ENCODE measurements at regions not wholly inside any gene's neighbourhood (a gene's known extent, or its start where the extent isn't known, plus 50 kb on each side); places are given as distances from the start of the nearest gene placed in this dataset.
"Not testable (repeated sequence)": the region's sequence is repeated elsewhere in the genome, so short reads cannot be mapped to it uniquely, and the experiment has no call there.

DNA sequence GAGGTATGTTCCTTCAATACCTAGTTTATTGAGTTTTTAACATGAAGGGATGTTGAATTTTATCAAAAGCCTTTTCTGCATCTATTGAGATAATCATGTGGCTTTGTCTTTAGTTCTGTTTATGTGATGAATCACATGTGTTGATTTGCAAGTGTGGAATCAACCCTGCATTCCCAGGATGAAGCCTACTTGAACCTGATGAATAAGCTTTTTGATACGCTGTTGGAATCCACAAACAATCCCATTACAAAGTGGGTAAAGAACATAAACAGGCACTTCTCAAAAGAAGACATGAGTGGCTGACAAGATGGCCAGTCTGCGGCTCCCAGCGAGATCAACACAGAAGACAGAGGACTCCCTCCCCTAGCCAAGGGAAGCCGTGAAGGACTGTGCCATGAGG, 156.0 kb downstream of the SPATA18 start:
- not testable (repeated sequence) for DNase-seq

DNA sequence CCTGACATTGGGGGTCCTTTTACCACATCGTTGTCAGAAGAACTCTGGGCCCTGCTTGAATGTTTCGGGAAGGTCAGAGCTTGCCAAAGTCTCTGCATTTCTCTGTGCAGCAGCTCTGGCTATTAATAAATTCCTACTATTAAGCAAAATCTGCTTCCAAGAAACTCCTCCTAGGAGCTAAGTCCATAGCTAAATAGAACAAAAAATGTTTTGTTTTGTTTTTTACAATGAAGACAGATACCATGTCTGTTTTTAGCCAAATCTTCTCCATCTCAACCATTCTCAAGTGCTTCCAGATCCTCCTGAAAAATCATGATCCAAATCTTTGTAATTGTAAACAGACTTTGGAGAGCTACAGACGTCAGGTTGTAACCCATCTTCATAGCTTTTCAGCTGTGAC, 161.6 kb downstream of the SPATA18 start:
- intact Hi-C loops (cut with DNase I): no loop called here
- ATAC-seq: no peak
- DNase-seq: no peak

More for the DNA sequence above, 156.0 kb downstream of the SPATA18 start:
- intact Hi-C loops (cut with DNase I); ATAC-seq: not testable (repeated sequence)

DNA sequence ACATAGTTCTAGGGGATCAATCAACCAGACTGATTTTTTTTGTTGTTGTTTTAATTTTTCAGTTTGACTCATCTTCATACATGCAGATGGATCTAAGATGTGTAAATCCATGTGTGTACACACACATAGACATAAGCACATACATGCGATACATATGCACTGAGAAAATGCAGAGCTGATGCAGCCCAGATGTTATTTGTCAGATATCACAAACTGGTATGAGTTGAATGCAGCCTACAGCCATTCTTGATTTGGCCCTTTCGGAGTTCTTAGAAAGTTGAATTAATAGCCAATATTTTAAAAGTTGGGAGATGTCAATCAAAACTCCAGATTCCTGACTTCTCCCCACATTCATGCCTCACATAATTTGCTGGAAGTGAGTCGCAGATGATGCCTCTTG, 180.4 kb downstream of the SPATA18 start:
- DNase-seq: no peak
- intact Hi-C loops (cut with DNase I): loop anchor here in 1 of 2 donors (10.0 kb wide), 1 partner anchor 753 kb away; no protein-coding TSS in a partner anchor
- ATAC-seq: no peak

DNA sequence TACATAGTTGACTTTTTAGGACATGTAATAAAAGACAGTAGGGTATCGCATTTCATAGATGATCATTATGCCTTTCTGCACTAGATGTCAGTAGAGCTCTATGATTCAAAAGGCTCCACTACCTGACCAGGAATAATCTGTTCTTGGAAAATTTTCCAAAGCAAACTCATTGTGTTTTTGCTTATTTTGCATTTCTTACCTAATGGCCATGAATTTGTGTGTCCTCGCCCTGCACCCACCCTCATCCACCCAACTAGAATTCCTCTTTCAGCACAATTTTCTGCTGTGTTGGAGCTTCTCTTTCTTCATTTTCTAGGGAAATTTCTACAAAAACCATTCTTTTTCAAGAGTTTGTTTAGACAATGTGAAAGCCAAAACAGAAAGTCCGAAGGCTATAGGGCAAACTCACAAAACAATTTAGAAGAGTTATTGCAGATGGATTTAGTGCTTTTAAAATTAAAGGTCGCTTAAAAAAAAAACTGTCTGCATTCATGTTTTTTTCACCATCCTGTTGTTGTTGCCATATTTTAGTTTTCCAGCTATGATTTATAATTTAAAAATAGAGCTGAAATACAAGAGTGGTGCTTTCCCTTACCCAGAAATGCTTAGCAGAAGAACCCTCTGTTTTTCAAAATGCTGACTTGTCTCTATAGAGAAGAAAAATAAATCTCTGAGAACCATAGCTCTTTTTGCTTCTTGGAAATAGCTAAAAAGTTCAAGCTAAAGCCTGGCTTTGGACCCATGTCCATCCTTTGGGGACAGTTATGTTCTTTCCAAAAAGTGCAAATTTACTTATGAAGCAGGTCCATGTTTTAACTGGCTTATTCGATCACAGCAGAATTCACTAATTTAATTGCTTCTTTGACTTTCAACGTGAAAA, 183.7 kb downstream of the SPATA18 start:
- peak; percentile 70 to 83 for ATAC-seq
- no peak for DNase-seq
- intact Hi-C loops (cut with DNase I): loop anchor here (2.0 to 10.0 kb wide), 2 partner anchors 748 to 750 kb away; no protein-coding TSS in a partner anchor

DNA sequence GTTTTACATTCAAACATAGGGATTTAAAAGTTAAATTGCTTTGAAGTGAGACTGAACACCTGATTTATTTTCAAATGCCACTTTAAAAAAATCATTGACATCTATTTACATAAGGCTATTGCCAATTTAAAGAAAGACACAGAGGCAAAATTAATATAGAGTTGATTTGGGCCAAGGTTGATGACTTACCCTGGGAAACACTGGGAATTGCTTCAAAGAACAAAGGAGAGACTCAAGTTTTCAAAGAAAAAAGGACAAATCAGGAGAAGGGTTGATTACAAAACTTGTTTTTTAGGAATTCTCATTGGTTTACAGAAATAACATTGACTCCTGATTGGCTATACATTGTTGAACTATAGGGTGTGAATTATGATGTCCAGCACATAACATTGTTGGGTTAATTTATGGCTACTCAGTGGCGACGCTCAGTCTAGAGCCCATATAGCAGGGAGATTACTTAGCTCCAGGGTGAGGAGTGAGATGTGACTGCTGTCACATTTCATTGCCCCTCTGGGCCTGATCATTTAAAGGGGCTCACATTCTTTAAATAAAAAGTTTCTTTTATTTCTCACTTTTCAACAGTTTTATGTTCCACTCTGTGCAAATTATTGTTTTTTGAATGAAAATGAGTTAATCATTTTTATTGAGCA, 184.6 kb downstream of the SPATA18 start:
- no peak for ATAC-seq
- no peak for DNase-seq
- intact Hi-C loops (cut with DNase I): loop anchor here (2.0 to 10.0 kb wide), 2 partner anchors 747 to 749 kb away; no protein-coding TSS in a partner anchor

DNA sequence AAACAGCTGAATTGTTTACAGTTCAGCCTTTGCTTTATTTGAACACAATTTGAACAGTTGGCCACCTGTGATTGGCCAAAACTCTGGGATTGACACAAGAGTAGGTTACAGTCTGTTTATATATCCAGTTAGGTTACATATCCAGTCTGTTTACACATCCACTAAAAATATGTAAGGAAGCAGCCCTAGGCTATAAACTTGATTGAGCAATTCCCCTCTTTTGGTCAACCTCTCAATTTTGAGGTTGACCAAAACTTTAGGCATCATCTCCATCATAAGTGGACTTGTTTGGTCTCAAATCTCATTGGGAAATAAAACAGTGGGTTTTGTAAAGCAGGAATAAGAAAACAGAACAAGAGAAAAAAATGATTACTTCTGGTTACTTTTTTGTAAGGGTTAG, 190.8 kb downstream of the SPATA18 start:
- DNase-seq (no peak), ATAC-seq (no peak)
- intact Hi-C loops (cut with DNase I): no loop called here

DNA sequence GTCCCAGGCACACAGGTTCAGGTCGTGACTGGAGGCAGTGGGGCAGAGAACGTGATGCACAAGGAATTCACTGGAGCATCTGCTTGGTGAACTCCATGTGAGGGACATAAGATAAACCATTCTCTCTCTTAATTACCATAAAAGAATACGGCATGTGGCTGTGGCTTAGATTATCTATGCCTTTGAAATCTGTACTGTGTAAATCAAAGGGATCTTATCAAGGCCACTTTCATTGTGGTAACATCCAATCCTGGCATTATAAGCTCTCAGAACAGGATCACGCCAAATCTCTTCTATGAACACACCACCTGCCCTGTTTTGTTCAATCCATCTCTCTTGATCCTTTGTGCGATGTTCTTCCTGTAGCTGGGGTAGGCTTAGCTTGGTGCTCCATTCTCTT, 192.3 kb downstream of the SPATA18 start:
- intact Hi-C loops (cut with DNase I): no loop called here
- no peak for ATAC-seq
- DNase-seq: no peak

DNA sequence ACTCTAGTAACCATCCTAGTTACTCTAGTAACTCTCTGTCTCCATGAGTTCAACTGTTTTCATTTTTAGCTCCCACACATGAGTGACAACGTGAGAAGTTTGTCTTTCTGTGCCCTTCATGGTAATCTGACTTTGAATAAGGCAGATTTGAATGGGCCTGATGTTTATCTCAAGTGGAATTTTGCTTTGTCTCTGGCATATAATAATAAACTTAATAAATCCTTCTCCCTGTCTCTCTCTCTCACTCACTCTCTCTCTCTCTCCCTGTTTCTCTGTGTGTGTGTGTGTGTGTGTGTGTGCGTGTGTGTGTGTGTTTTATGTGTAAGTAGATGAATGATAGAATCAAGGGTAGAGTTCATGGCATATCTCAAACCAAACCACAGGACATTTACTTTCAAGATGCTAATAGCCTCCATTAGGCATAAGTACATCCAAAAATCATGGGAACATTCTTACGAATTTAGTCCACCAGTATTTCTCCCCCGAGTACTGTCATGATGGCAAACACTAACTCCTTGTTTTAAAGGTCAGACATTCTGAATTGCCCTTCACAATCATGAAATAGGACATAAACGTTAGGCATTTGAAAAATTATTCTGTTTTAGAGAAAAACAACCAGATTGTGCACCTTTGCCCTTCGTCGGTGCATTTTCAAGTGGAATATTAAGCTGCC, 193.1 kb downstream of the SPATA18 start:
- ATAC-seq: no peak
- intact Hi-C loops (cut with DNase I): no loop called here
- DNase-seq: no peak

DNA sequence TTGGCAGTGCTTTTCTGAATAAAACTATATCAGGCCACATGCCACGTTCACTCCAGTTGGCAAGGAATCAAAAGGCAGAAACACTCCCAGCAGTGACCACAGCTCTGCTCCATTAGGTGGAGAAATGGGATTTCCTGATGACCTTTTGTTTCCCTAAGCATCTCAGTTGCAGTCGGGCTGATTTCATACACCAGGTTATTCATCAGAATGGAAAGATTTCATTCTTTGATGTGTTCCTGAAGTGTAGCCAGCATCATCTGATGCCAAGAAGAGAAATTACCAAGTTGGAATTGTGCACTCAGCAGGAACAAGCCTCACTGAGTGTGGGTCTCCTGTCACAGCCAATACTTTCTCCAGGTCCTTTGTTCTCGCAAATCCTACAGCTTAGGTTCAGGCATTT, 193.7 kb downstream of the SPATA18 start:
- no peak for DNase-seq
- ATAC-seq: peak in 1 of 2 donors; percentile 49
- intact Hi-C loops (cut with DNase I): no loop called here

DNA sequence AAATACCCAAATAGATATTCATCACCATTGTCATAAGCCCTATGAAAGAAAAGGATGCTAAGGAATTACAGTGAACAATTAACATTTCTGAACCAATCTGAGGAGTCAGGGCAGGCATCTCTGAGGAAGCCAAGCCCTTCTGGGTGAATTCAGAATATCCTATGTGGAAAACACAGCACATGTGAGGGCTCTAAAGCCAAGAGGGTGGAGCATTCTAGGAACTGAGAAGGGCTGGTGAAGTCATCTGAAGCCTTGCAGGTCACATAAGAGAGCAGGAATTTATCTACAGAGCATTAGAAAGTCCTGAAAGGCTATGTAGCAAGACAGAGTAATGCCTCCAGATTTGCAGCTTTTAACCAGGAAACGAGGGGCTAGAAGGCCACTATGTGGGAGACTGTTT, 195.7 kb downstream of the SPATA18 start:
- DNase-seq: no peak
- peak in 1 of 2 donors; percentile 16 for ATAC-seq
- intact Hi-C loops (cut with DNase I): no loop called here

DNA sequence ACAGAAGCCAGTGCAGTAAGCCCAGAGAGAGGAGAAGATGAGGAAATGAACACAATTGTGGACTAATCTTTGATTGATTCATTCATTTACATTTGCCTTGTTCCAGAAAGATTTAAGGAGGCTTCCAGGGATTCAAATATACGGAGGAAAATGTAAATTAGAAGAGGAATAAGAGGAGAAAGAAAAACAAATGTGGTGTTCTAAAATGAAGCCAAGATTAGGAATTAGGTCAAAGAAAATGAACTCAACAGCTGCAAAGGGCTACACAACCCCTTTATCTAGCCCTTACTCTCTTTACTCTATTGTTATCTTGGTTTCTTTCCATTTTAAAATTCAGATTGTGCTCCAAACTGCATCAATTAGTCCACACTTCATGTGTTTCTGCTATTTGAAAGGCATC, 196.8 kb downstream of the SPATA18 start:
- intact Hi-C loops (cut with DNase I): no loop called here
- ATAC-seq: no peak
- DNase-seq: no peak

DNA sequence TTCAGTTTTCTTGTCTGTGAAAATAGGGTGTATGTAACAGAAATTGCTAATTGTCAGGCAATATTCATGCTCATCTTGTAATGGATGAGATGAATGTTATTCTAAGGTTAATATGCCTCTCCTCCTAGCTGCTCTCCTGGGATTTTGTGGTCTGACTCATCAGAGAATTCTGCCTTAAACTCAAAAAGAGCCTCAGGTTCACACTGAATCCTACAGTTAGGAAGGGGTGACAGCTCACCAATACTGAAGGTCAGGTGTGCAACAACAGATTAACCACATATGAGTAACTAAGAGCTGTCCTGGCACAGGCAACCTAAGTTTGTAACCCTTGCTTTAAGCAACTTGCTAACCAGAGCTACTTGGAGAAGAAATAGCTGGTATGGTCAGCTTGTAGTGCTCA, 197.7 kb downstream of the SPATA18 start:
- ATAC-seq (no peak), DNase-seq (no peak)
- intact Hi-C loops (cut with DNase I): no loop called here

DNA sequence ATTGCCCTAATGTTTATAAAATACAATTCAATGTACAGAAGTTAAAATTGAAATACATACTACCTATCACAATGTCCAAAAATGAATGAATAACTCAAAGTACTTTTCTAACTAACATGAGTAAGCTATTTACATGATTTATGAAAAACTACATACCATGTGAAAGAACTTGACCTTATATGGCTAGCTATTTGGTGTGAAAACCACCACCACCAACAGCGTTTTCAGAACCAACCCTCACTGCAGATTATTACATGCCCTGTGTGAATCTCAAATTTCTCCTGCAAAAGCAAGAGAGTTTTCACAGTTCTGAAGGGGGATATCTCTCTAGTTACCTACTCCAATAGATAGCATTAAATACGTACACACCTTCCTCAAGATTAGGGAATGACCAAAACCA, 198.5 kb downstream of the SPATA18 start:
- ATAC-seq: no peak
- no peak for DNase-seq
- intact Hi-C loops (cut with DNase I): no loop called here

DNA sequence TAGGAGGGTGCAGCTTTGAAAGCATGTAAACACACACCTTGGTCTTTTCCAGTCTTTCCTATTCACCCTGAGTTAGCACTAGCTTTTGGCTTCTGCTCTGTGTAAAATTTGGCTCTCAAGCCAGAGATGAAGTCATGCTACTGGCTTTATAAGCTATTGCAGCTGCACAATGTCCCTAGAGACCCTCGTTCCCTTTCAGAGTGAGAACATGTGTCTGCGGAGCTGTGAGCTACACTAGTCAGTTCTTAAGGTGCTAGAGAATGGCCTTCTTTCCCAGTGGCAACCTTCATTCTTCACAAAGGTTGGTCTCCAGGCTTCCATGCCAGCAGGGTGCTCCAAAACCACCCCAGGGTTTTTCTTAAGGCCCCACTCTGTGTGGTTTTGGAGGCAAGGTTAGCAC, 199.1 kb downstream of the SPATA18 start:
- intact Hi-C loops (cut with DNase I): no loop called here
- ATAC-seq (peak; percentile 94 to 97), DNase-seq (peak; percentile 34)

DNA sequence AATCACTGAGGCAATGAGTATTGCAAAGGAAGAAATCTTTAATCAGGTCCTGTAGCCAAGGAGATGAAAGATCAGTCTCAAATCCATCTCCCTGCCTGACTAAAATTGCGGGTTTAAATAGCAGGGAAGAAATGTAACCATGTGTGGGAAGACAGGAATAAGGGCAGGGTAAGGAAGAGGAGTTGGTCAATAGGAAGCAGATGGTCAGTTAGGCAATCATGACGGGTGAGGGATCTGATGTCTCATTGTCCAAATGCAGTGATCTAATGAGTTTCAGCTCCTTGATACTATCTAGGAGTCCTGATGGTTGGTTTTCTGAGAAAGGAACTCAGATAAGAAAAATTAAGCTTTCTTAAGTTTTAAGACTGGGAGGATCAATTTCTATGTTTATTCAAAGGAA, 200.8 kb downstream of the SPATA18 start:
- DNase-seq (no peak), ATAC-seq (no peak)
- intact Hi-C loops (cut with DNase I): no loop called here

DNA sequence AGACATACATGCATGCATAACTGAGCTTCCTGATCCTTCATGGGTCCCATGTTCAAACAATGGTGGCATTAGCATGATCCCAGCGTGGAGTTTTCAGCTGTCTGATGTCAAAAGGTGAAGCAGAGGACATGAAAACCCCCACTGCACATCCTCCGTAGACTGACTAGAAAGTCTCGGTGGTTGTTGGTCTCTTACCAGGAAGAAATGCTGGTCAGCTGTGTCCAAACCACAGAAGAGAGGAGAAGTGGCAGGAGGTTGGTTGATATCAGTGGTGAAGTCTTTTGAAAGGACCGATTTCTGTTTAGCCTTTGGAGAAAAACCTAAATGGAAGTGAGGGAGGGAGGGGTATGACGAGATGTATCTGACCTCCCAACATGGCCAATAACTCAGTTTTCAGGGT, 201.9 kb downstream of the SPATA18 start:
- intact Hi-C loops (cut with DNase I): no loop called here
- ATAC-seq: no peak
- DNase-seq: no peak

DNA sequence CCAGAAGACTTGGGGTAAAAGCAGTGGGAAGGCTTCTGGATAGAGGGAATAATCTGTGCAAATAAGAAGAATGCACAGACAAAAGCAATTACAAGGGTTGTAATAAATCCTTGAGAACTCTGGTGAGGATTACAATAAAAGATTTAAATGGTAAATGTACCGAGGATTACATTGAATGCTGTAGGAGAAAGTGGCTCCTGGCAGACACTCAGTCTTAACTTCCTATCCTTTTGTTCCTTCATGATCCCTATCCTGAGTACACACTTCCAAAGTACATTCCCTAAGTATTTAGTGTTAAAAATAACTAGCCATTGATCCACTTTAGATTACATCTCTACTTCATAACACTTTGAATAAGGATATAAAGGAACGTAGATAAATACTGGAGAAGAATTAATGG, 205.4 kb downstream of the SPATA18 start:
- DNase-seq (no peak), ATAC-seq (no peak)
- intact Hi-C loops (cut with DNase I): no loop called here

DNA sequence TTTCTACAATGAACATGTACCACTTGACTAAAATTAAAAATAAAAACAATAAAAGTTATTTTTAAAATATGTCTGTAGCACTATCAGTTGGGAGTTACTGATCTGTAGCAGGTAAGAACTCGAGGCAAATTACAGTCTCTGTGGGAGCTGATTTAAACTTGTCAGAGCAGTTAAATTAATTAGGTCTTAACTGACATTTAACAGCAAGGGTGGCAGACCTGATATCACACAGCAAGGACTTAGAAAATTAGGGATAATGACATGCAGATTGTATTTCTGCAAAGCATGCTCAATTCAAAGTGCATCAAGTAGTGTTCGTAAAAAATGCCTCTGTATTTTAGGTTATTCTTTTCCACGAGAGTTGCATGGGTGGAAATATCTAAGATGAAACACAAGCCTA, 208.9 kb downstream of the SPATA18 start:
- ATAC-seq (no peak), DNase-seq (no peak)
- intact Hi-C loops (cut with DNase I): no loop called here

DNA sequence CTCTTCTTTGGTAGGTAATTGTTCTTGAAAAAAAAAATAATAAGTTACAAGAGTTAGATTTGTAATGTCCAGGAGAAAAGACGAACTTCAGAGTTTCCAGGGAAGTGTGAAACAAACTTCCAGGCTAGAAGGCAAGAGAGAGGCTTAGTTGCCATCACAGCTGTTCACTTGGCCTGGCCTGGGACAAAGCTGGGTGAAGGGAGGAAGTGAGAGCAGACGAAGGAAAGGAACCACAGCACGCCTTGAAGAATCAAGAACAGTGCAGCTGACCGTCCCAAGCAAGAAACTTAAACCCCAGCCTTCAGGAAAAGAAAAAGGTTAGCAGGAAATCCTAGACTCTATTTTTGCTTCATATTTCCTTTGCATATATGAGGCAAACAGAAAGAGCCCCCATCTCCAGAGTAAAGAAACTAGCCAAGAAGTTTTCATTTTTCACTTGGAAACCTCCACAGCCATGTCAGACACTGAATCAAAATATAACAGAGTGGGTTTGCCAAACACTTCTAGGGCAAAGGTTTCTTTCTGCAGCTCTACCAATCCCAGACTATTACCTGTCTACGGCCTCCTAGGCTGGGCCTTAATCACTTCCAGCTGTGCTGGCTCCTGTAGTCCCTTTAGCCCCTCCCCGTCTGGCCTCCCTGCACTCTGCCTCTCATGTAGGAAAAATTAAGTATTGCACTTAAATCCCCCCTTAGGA, 209.6 kb downstream of the SPATA18 start:
- ATAC-seq: peak in 1 of 2 donors; percentile 88
- DNase-seq: no peak
- intact Hi-C loops (cut with DNase I): no loop called here

Data from left cardiac atrium (tissue), 4 donors.